GM21390 (cell line): ENCODE measurements at regions not wholly inside any gene's neighbourhood (a gene's known extent, or its start where the extent isn't known, plus 50 kb on each side); places are given as distances from the start of the nearest gene placed in this dataset.

Experiments used
- ATAC-seq: cut with Tn5 transposase; IDR thresholded peaks from one replicate; pipeline ENCODE4 v1.9.1; 2021; ENCODE audit not compliant: unreplicated experiment

DNA sequence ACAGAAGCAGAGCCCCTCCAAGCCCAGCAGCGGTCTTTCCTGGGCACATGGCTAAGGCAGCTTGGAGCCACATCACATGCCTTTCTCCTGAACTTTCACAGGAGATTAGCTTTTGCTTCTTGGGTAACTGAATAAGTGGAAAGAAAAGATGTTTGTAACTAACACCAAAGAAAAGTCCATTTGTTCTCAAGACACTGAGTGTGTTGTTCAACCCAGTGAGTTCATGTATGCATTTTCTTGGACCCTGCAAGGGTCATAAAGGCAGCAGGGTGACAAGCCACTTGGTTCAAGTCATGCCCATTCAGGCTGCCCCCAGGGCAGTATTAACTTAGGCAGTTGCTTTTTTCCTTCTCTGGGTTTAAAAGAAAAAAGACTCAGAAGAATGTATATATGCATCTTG is 203.4 kb downstream of the FAM76B start:
- no peak for ATAC-seq

GRCh38 chr11:95585752-95586077 is 203.9 kb downstream of the FAM76B start:
- ATAC-seq: no peak

DNA sequence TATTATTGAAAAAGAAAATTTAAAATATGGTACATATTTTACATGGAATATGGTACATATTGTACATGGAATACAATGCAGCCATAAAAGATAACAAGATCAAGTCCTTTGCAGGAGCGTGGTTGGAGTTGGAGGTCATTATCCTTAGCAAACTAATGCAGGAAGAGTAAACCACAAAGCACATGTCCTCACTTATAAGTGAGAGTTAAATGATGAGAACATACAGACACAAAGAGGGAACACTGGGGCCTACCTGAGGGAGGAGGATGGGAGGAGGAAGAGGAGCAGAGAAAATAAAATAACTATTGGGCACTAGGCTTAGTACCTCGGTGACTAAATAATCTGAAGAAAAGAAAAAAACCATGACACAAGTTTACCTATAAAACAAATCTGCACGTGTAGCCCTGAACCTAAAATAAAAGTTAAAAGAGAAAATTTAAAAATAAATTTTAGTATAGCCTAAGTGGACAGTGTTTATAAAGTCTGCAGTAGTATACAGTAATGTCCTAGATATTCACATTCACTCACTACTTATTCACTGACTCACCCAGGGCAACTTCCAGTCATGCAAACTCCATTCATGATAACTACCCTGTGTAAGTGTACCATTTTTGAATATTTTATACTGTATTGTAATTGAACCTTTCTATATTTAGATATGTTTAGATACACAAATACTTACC is 204.4 kb downstream of the FAM76B start:
- no peak for ATAC-seq

- ATAC-seq: peak; percentile 79
Observed at GRCh38 chr11:95584589-95584988, 205.0 kb downstream of the FAM76B start.

- ATAC-seq: no peak
Observed at GRCh38 chr11:95584180-95584579, 205.4 kb downstream of the FAM76B start.

DNA sequence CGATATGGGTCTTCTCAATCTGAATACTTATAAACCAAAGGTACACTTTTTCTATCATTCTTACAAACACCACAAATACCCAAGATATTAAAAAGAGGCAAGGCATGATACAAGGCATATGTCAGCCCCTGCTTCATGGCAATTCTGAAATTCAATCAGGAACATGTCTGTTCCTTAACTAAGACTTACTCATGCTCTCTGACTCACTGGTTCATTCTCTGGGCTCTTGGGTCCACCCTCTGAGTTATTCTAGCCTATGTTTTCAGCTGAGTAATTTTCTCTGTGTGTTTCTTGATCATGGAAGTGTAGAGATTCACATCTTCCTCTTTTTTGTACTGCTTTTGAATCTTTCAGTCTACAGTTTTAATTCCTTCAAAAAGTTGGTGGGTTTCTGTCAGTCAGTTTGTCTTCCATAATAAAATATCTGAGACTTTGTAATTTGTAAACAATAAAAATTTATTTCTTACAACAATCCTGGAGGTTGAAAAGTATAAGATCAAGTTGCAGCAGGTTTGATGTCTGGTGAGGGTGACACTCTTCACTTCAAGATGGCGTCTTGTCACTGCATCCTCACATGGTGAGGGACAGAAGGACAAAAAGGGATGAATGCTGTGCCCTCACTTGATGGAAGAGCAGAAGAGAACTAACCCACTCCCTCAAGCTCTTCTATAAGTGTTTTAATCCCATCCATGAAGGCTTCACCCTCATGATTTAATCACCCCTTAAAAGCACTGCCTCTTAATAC is 211.7 kb downstream of the FAM76B start:
- ATAC-seq: no peak

DNA sequence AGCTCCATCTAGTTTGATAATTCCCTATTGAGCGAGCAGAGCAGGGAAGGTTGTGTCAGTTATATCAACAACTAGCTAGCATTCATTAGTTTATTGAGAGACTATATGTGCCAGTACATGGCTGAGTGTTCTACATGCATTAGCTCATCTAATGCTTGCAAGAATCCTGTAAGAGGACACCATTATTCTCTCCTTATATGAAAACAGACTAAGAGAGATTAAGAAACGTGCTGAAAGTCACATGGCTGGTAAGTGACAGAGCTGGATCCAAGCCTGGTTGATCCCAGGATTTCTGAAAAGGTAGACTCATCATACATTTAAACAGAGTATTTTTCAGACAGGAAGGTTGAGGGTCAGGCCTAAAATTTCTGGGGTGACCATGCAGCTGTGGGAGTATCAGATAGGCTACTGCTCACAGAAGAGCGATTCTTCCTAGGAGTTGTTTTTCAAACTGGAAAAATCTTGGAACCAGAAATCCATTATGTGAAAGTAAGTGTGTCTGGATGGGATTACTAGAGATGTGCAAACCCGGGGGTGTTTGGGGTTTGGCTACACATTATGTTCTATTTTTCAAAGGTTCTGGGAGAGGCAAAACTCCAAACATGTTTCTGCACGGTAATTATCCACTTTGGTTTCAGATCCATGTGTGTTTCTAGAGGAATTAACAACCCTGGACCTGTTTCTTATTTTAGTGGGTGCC is 213.3 kb downstream of the FAM76B start:
- ATAC-seq: no peak

GRCh38 chr11:95575517-95575916 is 214.1 kb downstream of the FAM76B start:
- ATAC-seq: no peak

DNA sequence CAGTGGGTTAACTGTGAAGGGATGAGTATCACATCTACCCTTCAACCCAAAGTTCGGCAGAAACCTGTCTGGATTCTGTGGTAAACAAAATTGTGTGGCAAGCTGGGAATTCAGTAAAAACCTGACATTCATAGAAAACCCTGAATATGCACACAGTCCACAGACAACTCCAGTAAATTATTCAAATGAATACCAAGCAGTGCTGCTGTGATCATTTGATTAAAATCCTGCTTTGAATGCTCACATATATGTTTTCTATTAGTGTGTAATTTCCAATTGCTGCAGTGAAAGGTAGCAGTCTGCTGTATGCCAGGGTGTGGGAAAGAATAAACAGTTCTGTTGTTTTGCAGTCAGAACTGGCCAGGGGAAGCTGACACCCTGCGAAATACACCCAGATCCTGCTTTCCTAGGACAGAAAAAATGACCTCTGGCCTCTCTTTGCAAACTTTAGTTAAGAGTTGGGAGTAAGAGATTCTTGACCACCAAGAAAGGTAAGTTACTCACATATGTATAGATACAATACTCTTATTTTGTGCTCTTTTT is 217.8 kb downstream of the FAM76B start:
- no peak for ATAC-seq

GRCh38 chr11:95570845-95571244 is 218.7 kb downstream of the FAM76B start:
- ATAC-seq: no peak

- ATAC-seq: no peak
Observed at GRCh38 chr11:95569207-95569606, 220.4 kb downstream of the FAM76B start.

DNA sequence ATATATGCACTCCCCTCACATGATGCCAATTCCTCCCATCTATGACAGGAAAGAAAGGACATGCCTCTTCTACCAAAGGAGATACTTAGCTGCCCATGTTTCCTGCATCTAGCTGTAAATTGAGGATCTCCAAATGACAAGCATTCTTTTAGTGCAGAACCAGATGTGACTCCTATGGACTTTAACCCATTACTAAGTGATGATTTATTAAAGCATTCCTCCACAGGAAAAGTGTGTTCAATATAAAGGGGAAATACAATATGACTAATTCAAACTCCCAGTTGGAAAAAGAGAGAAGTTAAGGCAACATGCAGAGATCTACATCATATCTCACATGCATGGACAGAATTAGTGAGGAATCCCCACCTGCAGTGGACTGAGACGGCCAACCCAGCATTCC is 221.3 kb downstream of the FAM76B start:
- no peak for ATAC-seq

GRCh38 chr11:95567685-95568084 is 221.9 kb downstream of the FAM76B start:
- no peak for ATAC-seq

GRCh38 chr11:95566211-95566610 is 223.4 kb downstream of the FAM76B start:
- ATAC-seq: no peak

- no peak for ATAC-seq
Observed at GRCh38 chr11:95565724-95566141, 223.8 kb downstream of the FAM76B start.

GRCh38 chr11:95563859-95564258 is 225.7 kb downstream of the FAM76B start:
- ATAC-seq: no peak

GRCh38 chr11:95563173-95563572 is 226.4 kb downstream of the FAM76B start:
- no peak for ATAC-seq

DNA sequence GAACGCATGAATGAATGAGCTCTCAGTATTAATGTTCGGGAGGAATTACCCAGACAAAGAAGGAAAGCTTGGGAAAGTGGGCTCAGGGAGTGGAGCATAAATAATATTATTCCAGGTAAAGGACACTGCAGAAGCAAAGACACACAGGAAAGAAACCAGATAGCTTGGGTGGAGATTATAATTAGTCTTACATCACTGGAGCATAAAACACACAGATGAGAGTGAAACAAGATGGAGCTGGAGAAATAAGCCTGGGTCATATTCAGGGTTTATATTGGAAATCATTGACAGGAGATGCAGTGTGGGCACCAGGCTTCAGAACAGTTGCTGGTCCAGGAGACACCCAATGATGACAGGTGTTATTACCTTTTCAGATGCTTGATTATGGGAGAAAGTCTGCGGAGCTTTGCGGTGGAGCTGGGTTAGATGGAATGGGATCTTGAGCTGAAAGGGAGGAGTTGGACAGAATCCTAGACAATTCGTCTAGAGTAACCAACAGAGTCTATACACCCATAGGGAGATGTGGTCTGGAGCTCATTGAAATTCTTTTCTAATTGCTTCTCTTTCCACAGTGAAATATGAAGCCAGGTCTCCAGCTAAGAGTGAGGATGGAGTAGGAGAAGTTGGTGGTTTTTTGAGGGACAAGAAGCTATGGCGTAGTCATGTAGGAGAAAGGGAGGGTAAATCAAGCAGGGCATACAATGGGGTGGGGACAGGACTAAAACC is 227.2 kb downstream of the FAM76B start:
- no peak for ATAC-seq

DNA sequence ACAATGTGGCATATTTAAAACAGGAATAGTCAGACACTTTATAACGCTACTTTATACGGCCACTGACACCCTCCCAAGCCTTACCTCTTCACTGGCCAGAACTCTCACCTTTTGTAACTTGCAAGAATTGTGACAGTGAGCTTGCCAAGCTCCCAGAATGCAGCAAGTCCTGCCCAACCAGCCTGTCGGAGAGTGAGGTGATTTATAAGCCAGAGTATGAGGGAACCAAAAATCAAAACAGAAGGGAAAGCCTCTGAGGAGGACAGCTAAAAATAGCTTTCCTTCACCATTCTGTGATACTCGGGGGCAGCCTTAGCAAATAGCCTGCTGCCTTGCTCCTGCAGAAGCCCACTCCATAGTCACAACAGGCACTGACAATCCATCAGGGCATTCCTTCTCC is 229.7 kb downstream of the FAM76B start:
- no peak for ATAC-seq

GRCh38 chr11:95557376-95557775 is 232.2 kb downstream of the FAM76B start:
- ATAC-seq: no peak
